ENCODE measurements at regions not wholly inside any gene's neighbourhood (a gene's known extent, or its start where the extent isn't known, plus 50 kb on each side); places are given as distances from the start of the nearest gene placed in this dataset.

DNA sequence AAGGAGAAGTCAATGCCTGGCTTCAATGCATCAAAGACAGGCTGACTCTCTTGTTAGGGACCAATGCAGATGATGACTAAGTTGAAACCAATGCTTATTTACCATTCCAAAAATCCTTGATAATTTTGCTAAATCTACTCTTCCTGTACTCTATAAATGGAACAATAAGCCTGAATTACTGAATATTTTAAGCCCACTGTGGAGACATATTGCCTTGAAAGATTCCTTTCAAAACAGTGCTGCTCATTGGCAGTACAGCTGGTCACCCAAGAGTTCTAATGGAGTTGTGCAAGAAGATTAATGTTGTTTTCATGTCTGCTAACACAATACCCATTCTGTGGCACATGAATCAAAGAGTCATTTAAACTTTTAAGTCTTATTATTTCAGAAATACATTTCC is 181.0 kb upstream of the CBLB start:
- Histone ChIP-seq H3K4me3 (ENCODE audit: low read length, poor library complexity, severe bottlenecking) (no peak overlapping the region), H3K36me3 (ENCODE audit: insufficient read depth, low read length) (no peaks in the 10 kb centered on the region), H3K9ac (ENCODE audit: low read depth, low read length, poor library complexity, severe bottlenecking) (no peak overlapping the region), H3K9me2 (replicated peaks; ENCODE audit: low read depth, low read length) (no peaks in the 10 kb centered on the region), H3K4me1 (ENCODE audit: insufficient read depth, low read length, poor library complexity, severe bottlenecking) (no peaks in the 10 kb centered on the region), H3F3A (ENCODE audit: low read depth) (no peaks in the 10 kb centered on the region), H3K4me2 (ENCODE audit: low read depth, low read length, poor library complexity, severe bottlenecking) (no peak overlapping the region), H2AFZ (ENCODE audit: low read length) (no peak overlapping the region), H4K20me1 (ENCODE audit: insufficient read depth, low read length, poor library complexity, severe bottlenecking) (no peaks in the 10 kb centered on the region), H3K9me3 (ENCODE audit: insufficient read depth, low read depth, low read length) (no peaks in the 10 kb centered on the region), H3K27me3 (ENCODE audit: insufficient read depth, low read length, poor library complexity, severe bottlenecking) (no peaks in the 10 kb centered on the region), H3K79me2 (ENCODE audit: insufficient read depth, low read length) (no peaks in the 10 kb centered on the region)
- no peak for TF ChIP-seq EZH2phosphoT487 (IDR thresholded peaks at IDR 0.05; ENCODE audit: borderline replicate concordance)
- TF ChIP-seq, protein P1, sequence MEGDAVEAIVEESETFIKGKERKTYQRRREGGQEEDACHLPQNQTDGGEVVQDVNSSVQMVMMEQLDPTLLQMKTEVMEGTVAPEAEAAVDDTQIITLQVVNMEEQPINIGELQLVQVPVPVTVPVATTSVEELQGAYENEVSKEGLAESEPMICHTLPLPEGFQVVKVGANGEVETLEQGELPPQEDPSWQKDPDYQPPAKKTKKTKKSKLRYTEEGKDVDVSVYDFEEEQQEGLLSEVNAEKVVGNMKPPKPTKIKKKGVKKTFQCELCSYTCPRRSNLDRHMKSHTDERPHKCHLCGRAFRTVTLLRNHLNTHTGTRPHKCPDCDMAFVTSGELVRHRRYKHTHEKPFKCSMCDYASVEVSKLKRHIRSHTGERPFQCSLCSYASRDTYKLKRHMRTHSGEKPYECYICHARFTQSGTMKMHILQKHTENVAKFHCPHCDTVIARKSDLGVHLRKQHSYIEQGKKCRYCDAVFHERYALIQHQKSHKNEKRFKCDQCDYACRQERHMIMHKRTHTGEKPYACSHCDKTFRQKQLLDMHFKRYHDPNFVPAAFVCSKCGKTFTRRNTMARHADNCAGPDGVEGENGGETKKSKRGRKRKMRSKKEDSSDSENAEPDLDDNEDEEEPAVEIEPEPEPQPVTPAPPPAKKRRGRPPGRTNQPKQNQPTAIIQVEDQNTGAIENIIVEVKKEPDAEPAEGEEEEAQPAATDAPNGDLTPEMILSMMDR (conservative IDR thresholded peaks at IDR 0.05; ENCODE audit: low read length): no peak

- no peaks in the 10 kb centered on the region for H3F3A ChIP-seq (ENCODE audit: low read depth)
- no peaks in the 10 kb centered on the region for H3K36me3 ChIP-seq (ENCODE audit: insufficient read depth, low read length)
- no peak overlapping the region for H3K4me3 ChIP-seq (ENCODE audit: low read length, poor library complexity, severe bottlenecking)
- no peaks in the 10 kb centered on the region for H4K20me1 ChIP-seq (ENCODE audit: insufficient read depth, low read length, poor library complexity, severe bottlenecking)
- H3K9ac ChIP-seq (ENCODE audit: low read depth, low read length, poor library complexity, severe bottlenecking): no peak overlapping the region
- peaks cover 9% of the 10 kb centered on the region for H3K4me1 ChIP-seq (ENCODE audit: insufficient read depth, low read length, poor library complexity, severe bottlenecking)
- no peak for TF ChIP-seq EZH2phosphoT487 (IDR thresholded peaks at IDR 0.05; ENCODE audit: borderline replicate concordance)
- TF ChIP-seq, protein P1 (conservative IDR thresholded peaks at IDR 0.05; ENCODE audit: low read length): no peak
- H3K27me3 ChIP-seq (ENCODE audit: insufficient read depth, low read length, poor library complexity, severe bottlenecking): no peaks in the 10 kb centered on the region
- no peaks in the 10 kb centered on the region for H3K79me2 ChIP-seq (ENCODE audit: insufficient read depth, low read length)
- H2AFZ ChIP-seq (ENCODE audit: low read length): no peak overlapping the region
- no peak overlapping the region for H3K4me2 ChIP-seq (ENCODE audit: low read depth, low read length, poor library complexity, severe bottlenecking)
- H3K9me2 ChIP-seq (replicated peaks; ENCODE audit: low read depth, low read length): no peaks in the 10 kb centered on the region
- H3K9me3 ChIP-seq (ENCODE audit: insufficient read depth, low read depth, low read length): no peaks in the 10 kb centered on the region
Measured at GRCh38 chr3:106056931-106057330, 188.1 kb upstream of the CBLB start.

GRCh38 chr3:106058475-106058874 is 189.7 kb upstream of the CBLB start:
- no peak overlapping the region for H2AFZ ChIP-seq (ENCODE audit: low read length)

More at GRCh38 chr3:106058475-106058874, 189.7 kb upstream of the CBLB start:
- Histone ChIP-seq H3K27me3 (ENCODE audit: insufficient read depth, low read length, poor library complexity, severe bottlenecking) (no peaks in the 10 kb centered on the region), H3K4me2 (ENCODE audit: low read depth, low read length, poor library complexity, severe bottlenecking) (no peak overlapping the region), H4K20me1 (ENCODE audit: insufficient read depth, low read length, poor library complexity, severe bottlenecking) (no peaks in the 10 kb centered on the region), H3K9me3 (ENCODE audit: insufficient read depth, low read depth, low read length) (no peaks in the 10 kb centered on the region), H3K9ac (ENCODE audit: low read depth, low read length, poor library complexity, severe bottlenecking) (no peak overlapping the region), H3K4me1 (ENCODE audit: insufficient read depth, low read length, poor library complexity, severe bottlenecking) (peaks cover 9% of the 10 kb centered on the region), H3K9me2 (replicated peaks; ENCODE audit: low read depth, low read length) (no peaks in the 10 kb centered on the region), H3K36me3 (ENCODE audit: insufficient read depth, low read length) (no peaks in the 10 kb centered on the region), H3F3A (ENCODE audit: low read depth) (no peaks in the 10 kb centered on the region), H3K4me3 (ENCODE audit: low read length, poor library complexity, severe bottlenecking) (no peak overlapping the region), H3K79me2 (ENCODE audit: insufficient read depth, low read length) (no peaks in the 10 kb centered on the region)
- no peak for TF ChIP-seq EZH2phosphoT487 (IDR thresholded peaks at IDR 0.05; ENCODE audit: borderline replicate concordance)
- TF ChIP-seq, protein P1 (conservative IDR thresholded peaks at IDR 0.05; ENCODE audit: low read length): no peak
